Activated naive CD4-positive, alpha-beta T cell treated with anti-CD3 and anti-CD28 coated beads, Interleukin-2, amount 50 U/mL, for 72 hours (primary cell): ENCODE measurements at regions not wholly inside any gene's neighbourhood (a gene's known extent, or its start where the extent isn't known, plus 50 kb on each side); places are given as distances from the start of the nearest gene placed in this dataset.
"Not testable (repeated sequence)": the region's sequence is repeated elsewhere in the genome, so short reads cannot be mapped to it uniquely, and the experiment has no call there.

Experiments used
- ATAC-seq, 2 donors: fragments of 150-1000 bp; cut with Tn5 transposase; 2 replicates each; pipeline ENCODE4 v1.10.0; 2021; ENCODE audit warnings: mild to moderate bottlenecking in 2 of 2, moderate library complexity in 2 of 2
- DNase-seq, 2 donors: peaks; one replicate each; pipeline ENCODE4 v3.0.0; 2021 to 2022; ENCODE audit warnings: low spot score in 2 of 2
- H3K27ac Mint-ChIP-seq, 2 donors: one replicate each; pipeline ENCODE4 v1.8.0; 2022; ENCODE audit warnings: mild to moderate bottlenecking in 2 of 2, mixed read lengths in 2 of 2
- H3K36me3 Mint-ChIP-seq, 2 donors: one replicate each; pipeline ENCODE4 v1.8.0; 2022; ENCODE audit warnings: mixed read lengths in 2 of 2
- H3K9me3 Mint-ChIP-seq, 2 donors: one replicate each; pipeline ENCODE4 v1.8.0; 2022; ENCODE audit warnings: mixed read lengths in 2 of 2

DNA sequence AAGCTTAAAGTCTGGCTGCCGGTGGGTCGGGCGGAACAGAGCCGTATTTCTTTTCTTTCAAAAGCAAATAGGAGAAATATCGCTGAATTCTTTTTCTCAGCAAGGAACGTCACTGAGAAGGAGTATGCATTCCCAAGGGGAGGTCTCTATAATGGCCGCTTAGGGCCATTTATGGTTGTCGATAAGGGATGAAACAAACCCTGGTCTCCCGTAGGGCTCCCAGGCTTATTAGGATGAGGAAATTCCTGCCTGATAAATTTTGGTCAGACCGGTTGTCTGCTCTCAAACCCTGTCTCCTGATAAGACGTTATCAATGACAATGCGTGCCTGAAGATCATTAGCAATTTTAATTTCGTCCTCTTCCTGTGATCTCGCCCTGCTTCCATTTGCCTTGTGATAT is 227.7 kb upstream of the ZEB2 start:
- Mint-ChIP-seq H3K9me3 (peaks cover 30 to 36% of the 10 kb centered on the region in 2 donors), H3K27ac (no peak overlapping the region), H3K36me3 (peaks cover 8 to 21% of the 10 kb centered on the region in 2 donors)
- ATAC-seq (no peak), DNase-seq (no peak)

DNA sequence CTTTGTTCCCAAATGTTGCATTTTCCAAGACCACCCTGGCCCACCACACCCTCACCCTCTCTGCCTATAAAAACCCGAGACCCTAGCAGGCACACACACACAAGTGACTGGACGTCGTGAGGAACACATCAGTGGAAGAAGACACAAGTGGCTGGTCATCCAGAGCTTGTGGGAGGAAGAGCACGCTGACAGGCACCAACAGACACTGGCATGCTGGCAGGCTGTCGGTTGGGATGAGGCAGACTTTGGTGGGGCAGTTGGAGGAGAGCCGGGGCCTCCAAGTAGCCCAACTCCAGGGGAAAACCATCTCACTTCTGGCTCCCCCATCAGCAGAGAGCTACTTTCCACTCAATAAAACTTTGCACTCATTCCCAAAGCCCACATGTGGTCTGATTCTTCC is 225.5 kb upstream of the ZEB2 start:
- Mint-ChIP-seq H3K9me3 (peaks cover 26 to 33% of the 10 kb centered on the region in 2 donors), H3K36me3 (peaks cover 8 to 21% of the 10 kb centered on the region in 2 donors), H3K27ac (no peak overlapping the region)
- DNase-seq (no peak), ATAC-seq (no peak)

DNA sequence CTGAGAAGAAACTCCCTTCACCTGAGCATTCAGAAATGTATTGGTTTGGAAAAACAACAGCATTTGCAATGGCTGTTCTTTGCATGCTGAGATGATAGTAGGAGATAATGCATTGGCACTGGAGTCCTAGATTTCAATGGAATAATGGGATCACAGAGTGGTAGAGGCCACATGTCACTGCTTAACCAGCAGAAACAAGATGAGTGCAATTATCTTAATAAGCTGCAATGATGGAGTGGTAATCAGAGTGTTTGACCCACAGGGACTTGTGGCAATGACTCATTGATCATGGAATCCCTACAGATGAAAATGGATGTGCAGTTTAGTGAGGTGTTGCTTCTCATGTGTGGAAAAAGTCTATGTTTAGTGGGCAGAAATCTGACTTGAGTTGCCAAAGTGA is 218.8 kb upstream of the ZEB2 start:
- H3K9me3 Mint-ChIP-seq, result peaks cover 8 to 11% of the 10 kb centered on the region in 2 donors
- DNase-seq (no peak), ATAC-seq (no peak)
- H3K36me3 Mint-ChIP-seq, result no peaks in the 10 kb centered on the region
- H3K27ac Mint-ChIP-seq, result no peak overlapping the region

DNA sequence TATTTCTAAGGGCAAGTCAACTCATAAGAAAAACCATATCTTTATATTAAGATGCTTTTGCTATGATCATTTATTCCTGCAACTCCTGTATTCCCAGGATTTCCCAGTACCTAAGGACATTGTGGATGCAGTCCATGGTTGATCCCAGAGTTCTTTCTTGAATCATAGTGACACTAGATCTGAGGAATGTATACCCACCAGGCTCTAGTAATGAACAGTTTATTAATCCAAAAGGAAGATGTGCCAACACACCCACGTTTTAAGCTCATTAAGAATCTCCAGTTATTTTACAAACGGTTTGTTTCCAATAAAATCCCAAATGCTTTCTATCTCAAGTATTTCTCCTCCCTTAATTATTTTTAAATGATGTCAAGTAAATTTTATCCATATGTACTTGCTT is 210.8 kb upstream of the ZEB2 start:
- Mint-ChIP-seq H3K9me3 (peaks cover 4 to 11% of the 10 kb centered on the region in 2 donors), H3K27ac (no peak overlapping the region), H3K36me3 (no peaks in the 10 kb centered on the region)
- ATAC-seq, result no peak
- no peak for DNase-seq

DNA sequence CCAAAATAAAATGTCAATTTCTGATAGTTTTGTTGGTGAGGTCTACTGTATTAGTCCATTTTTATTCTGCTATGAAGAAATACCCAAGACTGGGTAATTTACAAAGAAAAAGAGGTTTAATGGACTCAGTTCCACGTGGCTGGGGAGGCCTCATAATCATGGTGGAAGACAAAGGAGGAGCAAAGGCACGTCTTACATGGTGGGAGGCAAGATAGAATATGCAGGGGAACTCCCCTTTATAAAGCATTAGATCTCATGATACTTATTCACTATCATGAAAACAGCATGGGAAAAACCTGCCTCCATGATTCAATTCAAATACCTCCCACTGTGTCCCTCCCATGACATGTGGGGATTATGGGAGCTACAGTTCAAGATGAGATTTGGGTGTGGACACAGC is 204.5 kb upstream of the ZEB2 start:
- H3K9me3 Mint-ChIP-seq, ATAC-seq: not testable (repeated sequence)

DNA sequence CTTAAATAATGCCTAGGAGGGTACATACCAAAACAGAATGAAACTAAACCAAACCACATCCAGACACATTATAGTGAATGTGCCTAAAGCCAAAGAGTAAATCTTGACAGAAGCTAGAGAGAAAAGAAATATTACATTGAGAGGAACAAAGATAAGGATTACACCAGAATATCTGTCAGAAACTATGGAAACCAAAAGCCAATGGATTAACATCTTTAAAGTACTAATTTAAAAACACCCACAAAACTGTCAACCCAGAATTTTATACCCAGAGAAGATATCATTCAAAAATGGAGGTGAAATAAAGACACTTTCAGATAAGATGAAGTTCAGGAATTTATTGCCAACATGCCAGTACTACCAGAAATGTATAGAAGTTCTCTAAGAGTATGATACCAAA is 198.5 kb upstream of the ZEB2 start:
- peaks cover 0 to 12% of the 10 kb centered on the region in 2 donors for H3K36me3 Mint-ChIP-seq
- DNase-seq (no peak), ATAC-seq (no peak)
- H3K9me3 Mint-ChIP-seq, result peaks cover 15 to 22% of the 10 kb centered on the region in 2 donors
- H3K27ac Mint-ChIP-seq, result no peak overlapping the region

More for the DNA sequence above, 204.5 kb upstream of the ZEB2 start:
- DNase-seq, H3K27ac Mint-ChIP-seq, H3K36me3 Mint-ChIP-seq: not testable (repeated sequence)

DNA sequence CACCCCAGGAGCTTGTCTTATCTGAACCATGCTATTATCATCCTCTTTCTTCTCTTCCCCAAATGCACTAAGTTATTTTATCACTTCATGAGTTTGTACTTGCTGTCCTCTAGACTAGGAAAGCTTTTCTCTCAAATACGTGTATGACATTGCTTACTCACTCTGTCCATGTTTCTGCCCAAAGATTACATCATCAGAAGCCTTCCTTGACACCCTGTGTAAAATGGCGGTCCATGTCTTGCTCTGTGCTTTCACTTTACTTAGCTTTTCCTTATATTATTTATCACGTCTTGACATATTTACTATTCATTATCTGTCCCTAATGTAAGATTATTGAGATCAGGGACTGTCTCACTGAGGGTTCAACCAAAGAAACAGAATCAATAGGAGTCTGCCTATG is 196.1 kb upstream of the ZEB2 start:
- no peak overlapping the region for H3K27ac Mint-ChIP-seq
- peaks cover 0 to 7% of the 10 kb centered on the region in 2 donors for H3K36me3 Mint-ChIP-seq
- DNase-seq, result no peak
- H3K9me3 Mint-ChIP-seq, result peaks cover 15 to 22% of the 10 kb centered on the region in 2 donors
- ATAC-seq, result no peak

DNA sequence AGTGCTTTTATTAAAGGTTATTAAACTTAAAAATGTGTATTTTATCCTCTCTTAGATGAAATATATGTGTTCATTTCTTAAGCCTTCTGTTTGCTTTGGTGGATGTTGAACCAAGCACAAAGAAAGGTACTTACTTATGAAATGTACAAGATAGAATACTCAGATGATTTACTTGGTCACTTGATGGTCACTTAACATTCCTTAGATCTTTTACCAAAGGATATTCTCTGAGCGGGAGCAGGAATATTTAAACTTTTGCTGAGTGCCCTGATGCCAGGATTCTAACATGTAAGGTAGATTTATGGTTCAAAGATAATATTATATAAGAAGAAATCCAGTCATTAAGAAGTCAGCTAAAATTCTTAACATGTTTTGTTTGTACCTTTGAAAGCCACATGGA is 193.5 kb upstream of the ZEB2 start:
- ATAC-seq, result no peak
- Mint-ChIP-seq H3K9me3 (peaks cover 14 to 17% of the 10 kb centered on the region in 2 donors), H3K36me3 (peaks cover 0 to 7% of the 10 kb centered on the region in 2 donors), H3K27ac (no peak overlapping the region)
- no peak for DNase-seq

DNA sequence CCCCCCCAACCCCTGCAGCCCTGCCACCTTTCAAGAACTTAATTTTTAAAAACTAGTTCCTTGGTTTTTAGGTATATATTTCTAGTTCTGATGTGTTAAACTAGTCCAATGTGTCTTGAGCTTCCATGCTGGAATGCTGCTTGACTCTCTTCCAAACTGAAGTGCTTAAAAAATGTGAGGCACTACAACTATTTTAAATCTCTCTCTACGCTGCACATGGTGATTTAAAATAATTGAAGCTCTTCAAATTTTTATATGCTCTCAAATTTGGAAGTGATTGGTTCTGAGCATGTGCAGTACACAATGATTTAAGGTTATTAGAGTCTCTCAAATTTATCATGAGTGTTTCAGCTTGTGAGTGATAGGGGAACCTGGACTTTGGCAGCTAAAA is 192.6 kb upstream of the ZEB2 start:
- H3K36me3 Mint-ChIP-seq, result no peaks in the 10 kb centered on the region
- H3K9me3 Mint-ChIP-seq, result peaks cover 6 to 8% of the 10 kb centered on the region in 2 donors
- DNase-seq, result no peak
- H3K27ac Mint-ChIP-seq, result no peak overlapping the region
- ATAC-seq, result no peak

DNA sequence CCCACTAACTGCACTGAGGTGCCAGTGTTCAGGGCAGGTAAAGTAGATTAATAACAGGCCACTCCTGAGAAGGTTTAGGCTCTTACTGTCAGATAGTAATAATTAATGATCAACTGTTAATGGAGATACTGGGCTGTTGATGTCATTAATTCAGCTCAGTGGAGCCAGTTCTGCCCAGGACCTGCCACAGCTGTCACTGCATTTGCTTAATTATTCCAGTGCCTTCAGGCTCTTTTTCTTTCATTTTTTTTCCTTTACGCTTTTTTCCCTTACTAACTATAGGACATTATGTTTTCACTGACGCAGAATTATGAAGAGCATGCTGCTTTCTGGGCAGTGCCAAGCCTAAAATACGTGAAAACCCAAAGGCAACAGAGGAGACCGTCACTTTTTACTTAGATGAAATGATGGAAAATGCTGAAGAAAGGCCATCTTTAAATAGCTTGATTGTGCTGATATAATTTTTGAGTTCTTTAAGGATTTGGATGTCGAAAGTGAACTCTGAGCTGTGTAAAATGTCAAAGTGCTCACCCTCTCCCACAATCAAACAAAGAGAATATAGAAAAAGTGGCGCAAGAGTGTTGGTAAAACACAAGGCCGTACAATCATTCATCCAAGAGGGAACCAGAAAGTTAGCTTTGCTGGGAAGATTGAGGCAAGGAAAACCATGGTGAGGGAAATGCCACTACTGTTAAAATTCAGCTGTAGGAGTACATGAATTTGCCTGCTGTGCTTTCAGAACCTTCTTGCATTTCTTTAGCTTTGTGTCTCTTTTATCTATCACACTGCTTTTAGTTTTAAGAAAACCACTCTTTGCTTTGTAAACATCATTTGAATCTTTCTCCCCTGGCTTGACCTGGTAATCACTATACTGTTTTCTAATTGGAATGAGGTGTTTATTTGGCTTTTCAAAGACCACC is 192.0 kb upstream of the ZEB2 start:
- Mint-ChIP-seq H3K36me3 (no peaks in the 10 kb centered on the region), H3K27ac (no peak overlapping the region), H3K9me3 (peaks cover 6% of the 10 kb centered on the region in 2 donors)
- no peak for DNase-seq
- no peak for ATAC-seq

DNA sequence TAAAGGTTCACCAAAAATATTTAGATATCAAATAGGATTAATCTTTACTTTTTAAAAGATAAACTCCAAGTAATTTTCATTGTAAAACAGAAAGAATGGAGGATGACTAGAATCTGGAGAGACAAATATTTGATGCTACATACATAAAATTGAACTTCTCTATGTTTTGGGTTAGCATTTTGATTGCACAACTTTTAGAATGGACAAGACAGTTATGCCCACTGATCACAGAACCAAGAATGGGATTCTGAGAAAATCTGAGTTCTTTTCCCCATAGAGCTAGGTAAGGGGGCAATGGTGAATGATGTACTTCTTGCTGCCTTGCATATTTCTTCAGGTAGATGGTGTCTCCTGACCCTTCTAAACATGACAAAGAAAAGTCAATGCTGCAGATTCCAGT is 191.2 kb upstream of the ZEB2 start:
- DNase-seq, result no peak
- H3K36me3 Mint-ChIP-seq, result no peaks in the 10 kb centered on the region
- peaks cover 5% of the 10 kb centered on the region in 2 donors for H3K9me3 Mint-ChIP-seq
- H3K27ac Mint-ChIP-seq, result no peak overlapping the region
- ATAC-seq, result no peak

DNA sequence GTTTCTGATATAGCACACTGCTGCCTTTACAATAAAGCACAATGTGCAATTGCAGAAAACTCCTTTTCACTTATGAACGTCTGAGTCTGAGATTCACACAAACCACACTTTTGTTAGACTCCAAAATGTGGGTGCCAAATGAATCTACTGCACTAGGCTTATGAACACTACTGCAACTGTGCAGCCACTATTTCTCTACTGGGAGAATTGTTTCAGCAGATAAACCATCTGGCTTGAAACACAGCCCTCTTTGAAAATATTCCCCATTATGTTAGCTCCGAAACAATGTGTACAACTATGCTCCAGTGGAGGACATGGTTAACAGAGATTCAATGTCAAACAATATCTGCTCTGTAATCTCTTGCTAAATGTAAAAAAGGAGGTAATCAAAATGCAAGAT is 188.7 kb upstream of the ZEB2 start:
- no peaks in the 10 kb centered on the region for H3K9me3 Mint-ChIP-seq
- ATAC-seq, result no peak
- no peaks in the 10 kb centered on the region for H3K36me3 Mint-ChIP-seq
- no peak overlapping the region for H3K27ac Mint-ChIP-seq
- no peak for DNase-seq

DNA sequence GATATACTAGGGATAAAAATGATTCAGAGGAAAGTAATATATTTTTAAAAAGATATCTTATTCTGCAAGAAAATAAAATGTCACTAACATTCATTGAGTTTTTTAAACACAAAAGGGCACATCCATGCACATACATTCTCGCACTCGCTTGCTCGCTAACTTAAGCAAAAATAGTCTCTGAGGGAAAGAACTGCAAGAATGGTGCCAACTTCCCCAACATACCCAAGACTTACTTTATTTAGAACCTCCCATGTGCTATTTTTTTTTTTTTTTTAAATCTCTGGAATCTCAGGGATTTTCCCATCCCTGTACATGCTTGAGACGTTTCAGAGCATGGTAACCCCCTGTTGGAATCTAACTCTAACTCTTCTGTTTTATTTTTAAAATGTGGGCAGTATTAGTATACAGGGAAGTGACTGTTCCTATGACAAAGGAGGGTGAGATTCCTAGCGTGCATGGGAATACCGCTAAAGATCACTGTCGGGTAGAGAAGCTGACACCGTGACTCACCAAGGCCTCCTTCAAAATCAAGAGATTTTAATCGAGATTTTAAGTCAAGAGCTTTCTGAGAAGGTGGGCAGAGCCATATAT is 187.9 kb upstream of the ZEB2 start:
- H3K9me3 Mint-ChIP-seq, result no peaks in the 10 kb centered on the region
- no peaks in the 10 kb centered on the region for H3K36me3 Mint-ChIP-seq
- DNase-seq (no peak), ATAC-seq (no peak)
- no peak overlapping the region for H3K27ac Mint-ChIP-seq

DNA sequence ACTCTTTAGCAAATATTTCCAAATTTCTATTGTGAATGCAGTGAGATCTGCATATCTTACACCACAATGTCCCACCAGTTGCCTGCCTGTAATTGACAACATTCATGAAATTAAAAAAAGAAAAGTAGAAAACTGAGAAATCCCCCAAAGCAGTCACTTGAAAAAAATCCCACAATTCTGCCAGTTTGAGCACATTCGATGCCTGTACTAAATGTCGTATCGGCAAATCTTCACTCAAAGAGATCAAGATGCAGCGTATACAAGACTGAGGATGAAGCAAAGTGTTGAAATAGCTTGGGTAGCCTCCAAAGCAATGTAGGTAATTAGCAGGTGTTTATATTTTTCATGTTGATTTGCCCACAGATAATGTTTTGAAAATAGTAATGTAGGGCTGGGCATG is 186.7 kb upstream of the ZEB2 start:
- H3K27ac Mint-ChIP-seq, result no peak overlapping the region
- DNase-seq, result no peak
- H3K9me3 Mint-ChIP-seq, result no peaks in the 10 kb centered on the region
- ATAC-seq, result no peak
- H3K36me3 Mint-ChIP-seq, result no peaks in the 10 kb centered on the region

DNA sequence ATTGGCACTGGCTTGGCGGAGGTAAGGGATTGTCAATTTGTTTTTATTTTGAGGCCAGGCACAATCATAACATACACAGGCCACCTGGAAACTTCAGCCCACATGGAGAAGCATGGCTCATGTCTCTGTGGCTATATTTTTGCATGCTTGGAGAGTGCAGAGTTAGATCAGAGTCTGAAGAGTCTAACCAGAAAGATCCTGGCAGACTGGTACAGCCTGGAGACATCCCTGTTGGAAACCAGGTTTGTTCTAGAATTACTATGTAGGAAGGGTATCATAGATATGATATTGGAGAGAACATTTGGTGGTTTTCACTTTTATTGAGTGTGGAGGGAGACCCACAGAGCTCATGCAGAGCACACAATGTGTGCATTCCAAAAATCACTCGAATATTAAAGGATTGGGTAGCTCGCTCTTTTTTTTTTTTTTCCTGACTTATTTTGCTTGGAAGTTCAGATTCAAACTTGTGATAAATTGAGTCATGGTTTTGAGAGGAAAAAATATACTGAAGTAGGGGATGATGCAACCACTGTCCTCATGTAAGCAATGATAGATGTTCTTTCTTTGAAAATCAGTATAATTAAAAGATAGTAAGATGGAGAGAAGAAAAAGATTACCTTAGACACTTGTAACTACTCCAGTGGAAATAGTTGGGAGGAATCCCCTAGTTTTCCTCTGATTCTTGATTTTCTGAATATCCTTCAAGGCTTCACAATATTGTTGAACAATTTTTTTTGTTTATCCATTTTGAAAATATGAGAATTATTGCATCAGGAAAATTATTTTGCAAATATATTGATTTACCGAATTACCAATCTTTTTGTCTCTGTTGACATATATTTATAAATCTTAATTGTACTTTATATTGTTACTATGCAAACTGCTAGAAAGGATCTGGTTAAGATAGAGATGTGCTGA is 185.7 kb upstream of the ZEB2 start:
- H3K27ac Mint-ChIP-seq, result no peak overlapping the region
- ATAC-seq, result no peak
- no peaks in the 10 kb centered on the region for H3K9me3 Mint-ChIP-seq
- no peak for DNase-seq
- H3K36me3 Mint-ChIP-seq, result no peaks in the 10 kb centered on the region

DNA sequence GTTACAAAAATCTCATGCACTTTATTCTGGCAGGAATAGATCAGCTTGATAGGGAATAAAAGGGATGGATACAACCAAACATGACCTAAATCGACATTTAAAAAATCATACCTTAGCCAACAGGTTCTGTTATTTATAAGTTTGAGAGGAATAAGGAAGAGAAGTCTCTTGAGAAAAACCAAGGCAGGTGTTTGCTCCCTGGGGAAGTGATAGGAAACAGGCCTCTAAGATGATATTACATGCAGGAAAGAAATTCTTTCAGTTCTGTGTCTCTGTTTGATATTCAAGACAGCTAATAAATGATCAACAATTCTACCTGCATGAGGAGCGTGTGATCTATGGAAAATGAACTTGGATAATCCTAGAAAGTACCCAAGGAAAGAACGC is 184.8 kb upstream of the ZEB2 start:
- Mint-ChIP-seq H3K27ac (no peak overlapping the region), H3K36me3 (no peaks in the 10 kb centered on the region), H3K9me3 (no peaks in the 10 kb centered on the region)
- DNase-seq (no peak), ATAC-seq (no peak)
